ENCODE measurements at regions not wholly inside any gene's neighbourhood (a gene's known extent, or its start where the extent isn't known, plus 50 kb on each side); places are given as distances from the start of the nearest gene placed in this dataset.

GRCh38 chr10:125475815-125476214, 207.1 kb downstream of the TEX36 start:
- Histone ChIP-seq H3F3A (ENCODE audit: insufficient read depth, low read depth) (peaks cover 21% of the 10 kb centered on the region), H3K4me2 (no peak overlapping the region), H3K27ac (no peak overlapping the region), H3K9me3 (ENCODE audit: insufficient read depth, low read depth) (no peaks in the 10 kb centered on the region), H3K27me3 (ENCODE audit: insufficient read depth, low read depth) (no peaks in the 10 kb centered on the region), H3K36me3 (ENCODE audit: low read depth) (no peaks in the 10 kb centered on the region), H3K79me2 (ENCODE audit: low read depth) (no peaks in the 10 kb centered on the region), H3K9me2 (ENCODE audit: insufficient read depth) (no peaks in the 10 kb centered on the region), H2AFZ (no peak overlapping the region), H3K4me3 (no peak overlapping the region), H3K4me1 (replicated peaks; ENCODE audit: insufficient read depth) (peaks cover 33% of the 10 kb centered on the region), H4K20me1 (ENCODE audit: insufficient read depth) (no peaks in the 10 kb centered on the region)
- no TSS peak for BruUV-seq (replicated peaks)
- no peak for DNase-seq
- ChIA-PET POLR2A (ENCODE audit: unreplicated experiment) (no interaction called here), CTCF (no interaction called here)
- TF ChIP-seq CTCF (conservative IDR thresholded peaks at IDR 0.05) (no peak), EZH2 (IDR thresholded peaks at IDR 0.05; ENCODE audit: low read depth) (no peak)
- intact Hi-C loops (cut with micrococcal nuclease; ENCODE audit: unreplicated experiment), result no loop called here

GRCh38 chr10:125473143-125473793, 209.7 kb downstream of the TEX36 start:
- no peak for TF ChIP-seq CTCF (conservative IDR thresholded peaks at IDR 0.05)
- TF ChIP-seq EZH2 (IDR thresholded peaks at IDR 0.05; ENCODE audit: low read depth), result no peak
- ChIA-PET POLR2A (ENCODE audit: unreplicated experiment) (no interaction called here), CTCF (no interaction called here)
- Histone ChIP-seq H4K20me1 (ENCODE audit: insufficient read depth) (no peaks in the 10 kb centered on the region), H3K79me2 (ENCODE audit: low read depth) (no peaks in the 10 kb centered on the region), H3F3A (ENCODE audit: insufficient read depth, low read depth) (peaks cover 9% of the 10 kb centered on the region), H3K27ac (no peak overlapping the region), H3K27me3 (ENCODE audit: insufficient read depth, low read depth) (no peaks in the 10 kb centered on the region), H3K4me2 (no peak overlapping the region), H3K9me2 (ENCODE audit: insufficient read depth) (no peaks in the 10 kb centered on the region), H3K4me1 (replicated peaks; ENCODE audit: insufficient read depth) (peaks cover 15% of the 10 kb centered on the region), H3K36me3 (ENCODE audit: low read depth) (no peaks in the 10 kb centered on the region), H3K4me3 (no peak overlapping the region), H2AFZ (no peak overlapping the region), H3K9me3 (ENCODE audit: insufficient read depth, low read depth) (no peaks in the 10 kb centered on the region)
- no peak for DNase-seq
- intact Hi-C loops (cut with micrococcal nuclease; ENCODE audit: unreplicated experiment), result no loop called here
- BruUV-seq (replicated peaks), result no TSS peak

GRCh38 chr10:125472010-125472607, 210.9 kb downstream of the TEX36 start:
- intact Hi-C loops (cut with micrococcal nuclease; ENCODE audit: unreplicated experiment), result no loop called here

More at GRCh38 chr10:125472010-125472607, 210.9 kb downstream of the TEX36 start:
- peaks cover 11% of the 10 kb centered on the region for H3K4me1 ChIP-seq (replicated peaks; ENCODE audit: insufficient read depth)
- peaks cover 8% of the 10 kb centered on the region; the same call in 1 of the 2 replicates for H3F3A ChIP-seq (ENCODE audit: insufficient read depth, low read depth)
- peak overlapping the region; percentile 26; the same call in 1 of the 2 replicates for H3K27ac ChIP-seq
- no peaks in the 10 kb centered on the region for H3K9me3 ChIP-seq (ENCODE audit: insufficient read depth, low read depth)
- no peaks in the 10 kb centered on the region for H4K20me1 ChIP-seq (ENCODE audit: insufficient read depth)
- no peaks in the 10 kb centered on the region for H3K9me2 ChIP-seq (ENCODE audit: insufficient read depth)
- no peaks in the 10 kb centered on the region for H3K36me3 ChIP-seq (ENCODE audit: low read depth)
- ChIA-PET POLR2A (ENCODE audit: unreplicated experiment) (no interaction called here), CTCF (no interaction called here)
- no TSS peak for BruUV-seq (replicated peaks)
- H3K27me3 ChIP-seq (ENCODE audit: insufficient read depth, low read depth), result no peaks in the 10 kb centered on the region
- no peak overlapping the region for H3K4me3 ChIP-seq
- H3K4me2 ChIP-seq, result no peak overlapping the region; the same call in 1 of the 2 replicates
- H2AFZ ChIP-seq, result no peak overlapping the region
- TF ChIP-seq CTCF (conservative IDR thresholded peaks at IDR 0.05) (no peak), EZH2 (IDR thresholded peaks at IDR 0.05; ENCODE audit: low read depth) (no peak)
- peak in 1 of 2 experiments; percentile 87 for DNase-seq
- H3K79me2 ChIP-seq (ENCODE audit: low read depth), result no peaks in the 10 kb centered on the region
